ENCODE measurements at regions not wholly inside any gene's neighbourhood (a gene's known extent, or its start where the extent isn't known, plus 50 kb on each side); places are given as distances from the start of the nearest gene placed in this dataset.
"Not testable (repeated sequence)": the region's sequence is repeated elsewhere in the genome, so short reads cannot be mapped to it uniquely, and the experiment has no call there.

- H3K9me3 ChIP-seq: no peaks in the 10 kb centered on the region
- WGBS, 2 donors (ENCODE audit: low coverage in 1 of 2): 14 to 28% methylated on average over 3 of the region's 3 CpGs
- TF ChIP-seq CTCF (IDR thresholded peaks at IDR 0.05): no peak
- no peak for TF ChIP-seq EP300 (IDR thresholded peaks at IDR 0.05; ENCODE audit: low read depth)
- TF ChIP-seq POLR2AphosphoS5 (IDR thresholded peaks at IDR 0.05): no peak
- TF ChIP-seq POLR2A (IDR thresholded peaks at IDR 0.05): no peak
- no peak for DNase-seq
- no peak overlapping the region for H3K27ac ChIP-seq
- no peak overlapping the region for H3K4me3 ChIP-seq
- no peaks in the 10 kb centered on the region for H3K4me1 ChIP-seq
- intact Hi-C loops (cut with DNase I; ENCODE audit: low total_unique reads) (no loop called here), in situ Hi-C loops (cut with MboI; ENCODE audit: low pct_ligation_motif_present in 1 of 4, low pct_unique_long_range_greater_than_20kb in 1 of 4, low sequenced_read_pairs in 3 of 4) (no loop called here)
- peaks cover 12% of the 10 kb centered on the region for H3K27me3 ChIP-seq
- H3K36me3 ChIP-seq: no peaks in the 10 kb centered on the region
These were observed 85.5 kb upstream of the SALL1 start for GRCh38 chr16:51236583-51236982.

GRCh38 chr16:51231702-51232101 is 80.6 kb upstream of the SALL1 start:
- H3K4me3 ChIP-seq: no peak overlapping the region
- no peaks in the 10 kb centered on the region for H3K4me1 ChIP-seq
- H3K27ac ChIP-seq: no peak overlapping the region
- DNase-seq: no peak
- peaks cover 3% of the 10 kb centered on the region for H3K27me3 ChIP-seq
- 39 to 62% methylated on average over 4 of the region's 4 CpGs for WGBS, 2 donors (ENCODE audit: low coverage in 1 of 2)
- no peaks in the 10 kb centered on the region for H3K36me3 ChIP-seq
- intact Hi-C loops (cut with DNase I; ENCODE audit: low total_unique reads): no loop called here
- TF ChIP-seq CTCF (IDR thresholded peaks at IDR 0.05) (no peak), POLR2AphosphoS5 (IDR thresholded peaks at IDR 0.05) (no peak), EP300 (IDR thresholded peaks at IDR 0.05; ENCODE audit: low read depth) (no peak), POLR2A (IDR thresholded peaks at IDR 0.05) (no peak)
- in situ Hi-C loops (cut with MboI; ENCODE audit: low pct_ligation_motif_present in 1 of 4, low pct_unique_long_range_greater_than_20kb in 1 of 4, low sequenced_read_pairs in 3 of 4): no loop called here
- H3K9me3 ChIP-seq: no peaks in the 10 kb centered on the region

- H3K36me3 ChIP-seq; DNase-seq; H3K4me3 ChIP-seq; H3K4me1 ChIP-seq; H3K9me3 ChIP-seq; H3K27me3 ChIP-seq; in situ Hi-C loops (cut with MboI; ENCODE audit: low pct_ligation_motif_present in 1 of 4, low pct_unique_long_range_greater_than_20kb in 1 of 4, low sequenced_read_pairs in 3 of 4); intact Hi-C loops (cut with DNase I; ENCODE audit: low total_unique reads); H3K27ac ChIP-seq: not testable (repeated sequence)
- 20 to 65% methylated on average over 1 of the region's 1 CpG for WGBS, 2 donors (ENCODE audit: low coverage in 1 of 2)
These were observed 79.0 kb upstream of the SALL1 start for GRCh38 chr16:51230035-51230434.

GRCh38 chr16:51228097-51228659 is 77.1 kb upstream of the SALL1 start:
- H3K9me3 ChIP-seq: no peaks in the 10 kb centered on the region
- intact Hi-C loops (cut with DNase I; ENCODE audit: low total_unique reads): no loop called here
- no peaks in the 10 kb centered on the region for H3K4me1 ChIP-seq
- H3K27ac ChIP-seq: no peak overlapping the region
- H3K27me3 ChIP-seq: peaks cover 3% of the 10 kb centered on the region
- 77 to 100% methylated on average over 4 to 8 of the region's 8 CpGs for WGBS, 2 donors (ENCODE audit: low coverage in 1 of 2)
- H3K4me3 ChIP-seq: no peak overlapping the region
- no peaks in the 10 kb centered on the region for H3K36me3 ChIP-seq
- in situ Hi-C loops (cut with MboI; ENCODE audit: low pct_ligation_motif_present in 1 of 4, low pct_unique_long_range_greater_than_20kb in 1 of 4, low sequenced_read_pairs in 3 of 4): no loop called here
- no peak for TF ChIP-seq POLR2A (IDR thresholded peaks at IDR 0.05)
- TF ChIP-seq POLR2AphosphoS5 (IDR thresholded peaks at IDR 0.05): no peak
- TF ChIP-seq CTCF (IDR thresholded peaks at IDR 0.05): no peak
- TF ChIP-seq EP300 (IDR thresholded peaks at IDR 0.05; ENCODE audit: low read depth): no peak
- DNase-seq: no peak

- in situ Hi-C loops (cut with MboI; ENCODE audit: low pct_ligation_motif_present in 1 of 4, low pct_unique_long_range_greater_than_20kb in 1 of 4, low sequenced_read_pairs in 3 of 4) (no loop called here), intact Hi-C loops (cut with DNase I; ENCODE audit: low total_unique reads) (no loop called here)
- Histone ChIP-seq H3K9me3 (no peaks in the 10 kb centered on the region), H3K27ac (no peak overlapping the region), H3K36me3 (no peaks in the 10 kb centered on the region), H3K4me1 (no peaks in the 10 kb centered on the region), H3K4me3 (no peak overlapping the region), H3K27me3 (peaks cover 3% of the 10 kb centered on the region)
- TF ChIP-seq POLR2AphosphoS5 (IDR thresholded peaks at IDR 0.05) (no peak), EP300 (IDR thresholded peaks at IDR 0.05; ENCODE audit: low read depth) (no peak), CTCF (IDR thresholded peaks at IDR 0.05) (no peak), POLR2A (IDR thresholded peaks at IDR 0.05) (no peak)
- no peak for DNase-seq
- 71 to 87% methylated on average over 6 of the region's 6 CpGs for WGBS, 2 donors (ENCODE audit: low coverage in 1 of 2)
These were observed 74.8 kb upstream of the SALL1 start for GRCh38 chr16:51225878-51226277.

All from transverse colon (tissue), 4 donors.